Astrocyte (in vitro differentiated cells and primary cell): ENCODE measurements at regions not wholly inside any gene's neighbourhood (a gene's known extent, or its start where the extent isn't known, plus 50 kb on each side); places are given as distances from the start of the nearest gene placed in this dataset.
"Not testable (repeated sequence)": the region's sequence is repeated elsewhere in the genome, so short reads cannot be mapped to it uniquely, and the experiment has no call there.

Source experiments
- DNase-seq: peaks from one replicate; pipeline ENCODE4 v3.0.0-alpha.2; 2010; ENCODE audit warnings: low read depth
- FAIRE-seq: peaks from 2 replicates; lab custom pipeline; 2011; peaks lifted over from hg19 to GRCh38; lab: Jason Lieb, UNC
- H2AFZ ChIP-seq: 2 replicates; pipeline ENCODE4 v1.6.0; 2012; ENCODE audit warnings: low read depth, low read length, inconsistent platforms
- H3K27ac ChIP-seq: 2 replicates; pipeline ENCODE4 v1.5.1; 2011; ENCODE audit warnings: low read depth, low read length, inconsistent platforms
- H3K27me3 ChIP-seq: 2 replicates; pipeline ENCODE4 v1.6.0; 2011; ENCODE audit warnings: low read length, inconsistent platforms; ENCODE audit not compliant: insufficient read depth
- H3K36me3 ChIP-seq: 2 replicates; pipeline ENCODE4 v1.5.1; 2011; ENCODE audit warnings: low read length, inconsistent platforms; ENCODE audit not compliant: insufficient read depth
- H3K4me1 ChIP-seq: 2 replicates; pipeline ENCODE4 v1.5.1; 2011; ENCODE audit warnings: low read length, inconsistent platforms; ENCODE audit not compliant: insufficient read depth
- H3K4me2 ChIP-seq: 2 replicates; pipeline ENCODE4 v1.6.0; 2012; ENCODE audit warnings: low read length, inconsistent platforms
- H3K4me3 ChIP-seq: 2 replicates; pipeline ENCODE4 v1.5.1; 2011; ENCODE audit warnings: low read depth, mild to moderate bottlenecking, low read length, inconsistent platforms; ENCODE audit not compliant: insufficient read depth
- H3K79me2 ChIP-seq: 2 replicates; pipeline ENCODE4 v1.6.0; 2012; ENCODE audit warnings: mild to moderate bottlenecking, low read length, inconsistent platforms; ENCODE audit not compliant: insufficient read depth
- H3K9ac ChIP-seq: 2 replicates; pipeline ENCODE4 v1.6.0; 2012; ENCODE audit warnings: mild to moderate bottlenecking, low read length, inconsistent platforms
- H3K9me3 ChIP-seq: 2 replicates; pipeline ENCODE4 v1.5.1; 2012; ENCODE audit warnings: low read depth, mild to moderate bottlenecking, low read length, inconsistent platforms; ENCODE audit not compliant: insufficient read depth
- H4K20me1 ChIP-seq: 2 replicates; pipeline ENCODE4 v1.6.0; 2012; ENCODE audit warnings: low read length, inconsistent platforms; ENCODE audit not compliant: insufficient read depth
- H3K27ac Mint-ChIP-seq: one replicate; pipeline ENCODE4 v1.8.0; 2021; ENCODE audit warnings: mild to moderate bottlenecking, mixed read lengths; ENCODE audit not compliant: unreplicated experiment
- H3K27me3 Mint-ChIP-seq: one replicate; pipeline ENCODE4 v1.8.0; 2021; ENCODE audit warnings: low read depth, mixed read lengths; ENCODE audit not compliant: unreplicated experiment
- H3K36me3 Mint-ChIP-seq: one replicate; pipeline ENCODE4 v1.8.0; 2021; ENCODE audit warnings: low read depth, mixed read lengths; ENCODE audit not compliant: unreplicated experiment
- H3K4me1 Mint-ChIP-seq: one replicate; pipeline ENCODE4 v1.8.0; 2021; ENCODE audit warnings: low read depth, mixed read lengths; ENCODE audit not compliant: unreplicated experiment
- H3K4me3 Mint-ChIP-seq: one replicate; pipeline ENCODE4 v1.8.0; 2021; ENCODE audit warnings: mild to moderate bottlenecking, moderate library complexity, mixed read lengths; ENCODE audit not compliant: unreplicated experiment
- H3K9me3 Mint-ChIP-seq: one replicate; pipeline ENCODE4 v1.8.0; 2021; ENCODE audit warnings: mild to moderate bottlenecking, mixed read lengths; ENCODE audit not compliant: unreplicated experiment
- CTCF ChIP-seq: IDR thresholded peaks from 2 replicates; pipeline ENCODE4 v1.5.1; 2011; ENCODE audit warnings: low read depth, mild to moderate bottlenecking, inconsistent platforms, low read length, moderate library complexity; ENCODE audit not compliant: insufficient read depth
- EZH2 ChIP-seq: IDR thresholded peaks from 2 replicates; pipeline ENCODE4 v1.6.1; 2012; ENCODE audit warnings: mild to moderate bottlenecking, low read length, inconsistent platforms; ENCODE audit not compliant: insufficient read depth

GRCh38 chr22:10778296-10778814, 4749.6 kb upstream of the OR11H1 start:
- Mint-ChIP-seq H3K36me3 (no peaks in the 10 kb centered on the region), H3K27me3 (no peaks in the 10 kb centered on the region), H3K4me1 (no peaks in the 10 kb centered on the region), H3K4me3 (no peak overlapping the region), H3K27ac (no peak overlapping the region), H3K9me3 (peaks cover 17% of the 10 kb centered on the region)
- Histone ChIP-seq H4K20me1 (no peaks in the 10 kb centered on the region), H3K4me2 (no peak overlapping the region), H3K27me3 (no peaks in the 10 kb centered on the region), H3K9ac (no peak overlapping the region), H3K4me3 (no peak overlapping the region), H3K36me3 (no peaks in the 10 kb centered on the region), H3K4me1 (no peaks in the 10 kb centered on the region), H3K27ac (no peak overlapping the region), H2AFZ (no peak overlapping the region), H3K9me3 (peaks cover 13% of the 10 kb centered on the region), H3K79me2 (no peaks in the 10 kb centered on the region)
- TF ChIP-seq CTCF (no peak), EZH2 (no peak)
- no peak for FAIRE-seq
- DNase-seq = no peak

GRCh38 chr22:10779200-10779599, 4748.8 kb upstream of the OR11H1 start:
- peaks cover 13% of the 10 kb centered on the region for H3K9me3 ChIP-seq
- peaks cover 22% of the 10 kb centered on the region for H3K9me3 Mint-ChIP-seq
- H3K27me3 Mint-ChIP-seq, H3K4me1 Mint-ChIP-seq, H3K4me1 ChIP-seq, H4K20me1 ChIP-seq, H3K36me3 ChIP-seq, H3K4me3 Mint-ChIP-seq, H3K79me2 ChIP-seq, H3K9ac ChIP-seq, DNase-seq, FAIRE-seq, H3K36me3 Mint-ChIP-seq, H3K4me2 ChIP-seq, H3K27ac ChIP-seq, H3K27me3 ChIP-seq, H3K4me3 ChIP-seq, H2AFZ ChIP-seq, H3K27ac Mint-ChIP-seq: not testable (repeated sequence)

- H2AFZ ChIP-seq = no peak overlapping the region
- peaks cover 13% of the 10 kb centered on the region for H3K9me3 ChIP-seq
- Mint-ChIP-seq H3K4me3 (no peak overlapping the region), H3K27me3 (no peaks in the 10 kb centered on the region), H3K36me3 (no peaks in the 10 kb centered on the region), H3K4me1 (no peaks in the 10 kb centered on the region), H3K27ac (no peak overlapping the region), H3K9me3 (peaks cover 24% of the 10 kb centered on the region)
- no peak overlapping the region for H3K4me3 ChIP-seq
- H4K20me1 ChIP-seq = no peaks in the 10 kb centered on the region
- H3K9ac ChIP-seq = no peak overlapping the region
- H3K27ac ChIP-seq = no peak overlapping the region
- no peaks in the 10 kb centered on the region for H3K36me3 ChIP-seq
- H3K79me2 ChIP-seq = no peaks in the 10 kb centered on the region
- no peaks in the 10 kb centered on the region for H3K4me1 ChIP-seq
- H3K4me2 ChIP-seq = no peak overlapping the region
- H3K27me3 ChIP-seq = no peaks in the 10 kb centered on the region
- DNase-seq = no peak
- no peak for FAIRE-seq
- TF ChIP-seq EZH2 (no peak), CTCF (no peak)
Measured at GRCh38 chr22:10780281-10780680, 4747.7 kb upstream of the OR11H1 start.
